Endodermal cell (in vitro differentiated cells): ENCODE measurements at regions not wholly inside any gene's neighbourhood (a gene's known extent, or its start where the extent isn't known, plus 50 kb on each side); places are given as distances from the start of the nearest gene placed in this dataset.
"Not testable (repeated sequence)": the region's sequence is repeated elsewhere in the genome, so short reads cannot be mapped to it uniquely, and the experiment has no call there.

ENCODE experiments used
- DNase-seq: peaks from one replicate; pipeline ENCODE4 v3.0.0-alpha.2; 2017
- H3K27ac ChIP-seq: 2 replicates; pipeline ENCODE4 v1.5.1; 2013; ENCODE audit warnings: mild to moderate bottlenecking, low read depth, low read length, moderate library complexity
- H3K27me3 ChIP-seq: 2 replicates; pipeline ENCODE4 v1.6.1; 2013; ENCODE audit warnings: mild to moderate bottlenecking, low read length, moderate library complexity; ENCODE audit not compliant: insufficient read depth, control insufficient read depth, poor library complexity, severe bottlenecking
- H3K36me3 ChIP-seq: 2 replicates; pipeline ENCODE4 v1.7.0; 2013; ENCODE audit warnings: mild to moderate bottlenecking, low read length, moderate library complexity; ENCODE audit not compliant: control insufficient read depth, insufficient read depth
- H3K4me1 ChIP-seq: one replicate; pipeline ENCODE4 v1.7.0; 2013; ENCODE audit warnings: low read length; ENCODE audit not compliant: control insufficient read depth, insufficient read depth
- H3K4me3 ChIP-seq: 2 replicates; pipeline ENCODE4 v1.5.1; 2013; ENCODE audit warnings: mild to moderate bottlenecking, low read length, moderate library complexity
- H3K9ac ChIP-seq: 2 replicates; pipeline ENCODE4 v1.6.1; 2013; ENCODE audit warnings: mild to moderate bottlenecking, low read length, moderate library complexity; ENCODE audit not compliant: poor library complexity, severe bottlenecking; ENCODE audit errors: extremely low read depth
- H3K9me3 ChIP-seq: 2 replicates; pipeline ENCODE4 v1.6.1; 2013; ENCODE audit warnings: mild to moderate bottlenecking, low read length, moderate library complexity; ENCODE audit not compliant: control insufficient read depth
- H3K27ac Mint-ChIP-seq: 2 replicates; pipeline ENCODE4 v1.8.0; 2020; ENCODE audit warnings: mixed read lengths
- H3K27me3 Mint-ChIP-seq: 2 replicates; pipeline ENCODE4 v1.8.0; 2021; ENCODE audit warnings: mild to moderate bottlenecking, mixed read lengths; ENCODE audit not compliant: insufficient read depth
- H3K36me3 Mint-ChIP-seq: 2 replicates; pipeline ENCODE4 v1.8.0; 2020; ENCODE audit warnings: low read depth, mixed read lengths
- H3K4me1 Mint-ChIP-seq: 2 replicates; pipeline ENCODE4 v1.8.0; 2020; ENCODE audit warnings: mixed read lengths
- H3K4me3 Mint-ChIP-seq: 2 replicates; pipeline ENCODE4 v1.8.0; 2020; ENCODE audit warnings: mild to moderate bottlenecking, moderate library complexity, mixed read lengths
- H3K9me3 Mint-ChIP-seq: 2 replicates; pipeline ENCODE4 v1.8.0; 2020; ENCODE audit warnings: mild to moderate bottlenecking, mixed read lengths
- WGBS, 2 experiments: methylation state at CpG; one replicate each; pipeline versions ENCODE4 v1.1.5 to v1.1.7; 2013; ENCODE audit warnings: missing lambda C conversion rate in 2 of 2, mixed read lengths in 1 of 2; ENCODE audit not compliant: insufficient coverage in 1 of 2, insufficient read length in 1 of 2; 5-methylcytosine and 5-hydroxymethylcytosine counted together
- TF ChIP-seq, protein P1 (sequence below): fragments of 200-600 bp; sonication (generic); conservative IDR thresholded peaks from 2 replicates; pipeline ENCODE4 v1.5.0; 2021; ENCODE audit warnings: antibody characterized with exemption, mild to moderate bottlenecking

DNA sequence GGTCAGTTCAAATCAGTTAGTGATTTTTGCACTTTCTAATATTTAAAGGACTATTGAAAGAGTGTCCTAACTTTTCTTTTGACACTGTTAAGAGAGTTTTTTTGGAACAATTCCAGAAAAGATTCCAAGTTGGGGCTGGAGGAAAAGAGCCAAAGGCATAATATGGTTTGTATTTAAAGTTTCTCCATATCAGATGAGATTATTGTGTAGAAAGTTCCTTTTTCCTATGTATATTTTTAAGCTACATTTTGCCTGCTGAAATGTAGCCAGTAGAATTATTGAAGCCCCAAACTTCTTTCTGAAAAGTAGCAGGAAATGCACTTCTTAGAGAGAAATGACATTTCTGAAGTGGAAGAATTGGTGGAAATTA is 136.5 kb upstream of the TSC22D2 start:
- Histone ChIP-seq H3K27me3 (no peaks in the 10 kb centered on the region), H3K27ac (no peak overlapping the region), H3K36me3 (no peaks in the 10 kb centered on the region), H3K9ac (no peak overlapping the region), H3K9me3 (no peaks in the 10 kb centered on the region), H3K4me1 (no peaks in the 10 kb centered on the region), H3K4me3 (no peak overlapping the region)
- TF ChIP-seq, protein P1, sequence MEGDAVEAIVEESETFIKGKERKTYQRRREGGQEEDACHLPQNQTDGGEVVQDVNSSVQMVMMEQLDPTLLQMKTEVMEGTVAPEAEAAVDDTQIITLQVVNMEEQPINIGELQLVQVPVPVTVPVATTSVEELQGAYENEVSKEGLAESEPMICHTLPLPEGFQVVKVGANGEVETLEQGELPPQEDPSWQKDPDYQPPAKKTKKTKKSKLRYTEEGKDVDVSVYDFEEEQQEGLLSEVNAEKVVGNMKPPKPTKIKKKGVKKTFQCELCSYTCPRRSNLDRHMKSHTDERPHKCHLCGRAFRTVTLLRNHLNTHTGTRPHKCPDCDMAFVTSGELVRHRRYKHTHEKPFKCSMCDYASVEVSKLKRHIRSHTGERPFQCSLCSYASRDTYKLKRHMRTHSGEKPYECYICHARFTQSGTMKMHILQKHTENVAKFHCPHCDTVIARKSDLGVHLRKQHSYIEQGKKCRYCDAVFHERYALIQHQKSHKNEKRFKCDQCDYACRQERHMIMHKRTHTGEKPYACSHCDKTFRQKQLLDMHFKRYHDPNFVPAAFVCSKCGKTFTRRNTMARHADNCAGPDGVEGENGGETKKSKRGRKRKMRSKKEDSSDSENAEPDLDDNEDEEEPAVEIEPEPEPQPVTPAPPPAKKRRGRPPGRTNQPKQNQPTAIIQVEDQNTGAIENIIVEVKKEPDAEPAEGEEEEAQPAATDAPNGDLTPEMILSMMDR, result no peak
- DNase-seq, result no peak
- H3K27ac Mint-ChIP-seq, result no peak overlapping the region
- H3K4me3 Mint-ChIP-seq, result no peak overlapping the region
- no peaks in the 10 kb centered on the region for H3K9me3 Mint-ChIP-seq
- H3K27me3 Mint-ChIP-seq, result no peaks in the 10 kb centered on the region
- no peaks in the 10 kb centered on the region for H3K36me3 Mint-ChIP-seq
- peaks cover 7% of the 10 kb centered on the region for H3K4me1 Mint-ChIP-seq

DNA sequence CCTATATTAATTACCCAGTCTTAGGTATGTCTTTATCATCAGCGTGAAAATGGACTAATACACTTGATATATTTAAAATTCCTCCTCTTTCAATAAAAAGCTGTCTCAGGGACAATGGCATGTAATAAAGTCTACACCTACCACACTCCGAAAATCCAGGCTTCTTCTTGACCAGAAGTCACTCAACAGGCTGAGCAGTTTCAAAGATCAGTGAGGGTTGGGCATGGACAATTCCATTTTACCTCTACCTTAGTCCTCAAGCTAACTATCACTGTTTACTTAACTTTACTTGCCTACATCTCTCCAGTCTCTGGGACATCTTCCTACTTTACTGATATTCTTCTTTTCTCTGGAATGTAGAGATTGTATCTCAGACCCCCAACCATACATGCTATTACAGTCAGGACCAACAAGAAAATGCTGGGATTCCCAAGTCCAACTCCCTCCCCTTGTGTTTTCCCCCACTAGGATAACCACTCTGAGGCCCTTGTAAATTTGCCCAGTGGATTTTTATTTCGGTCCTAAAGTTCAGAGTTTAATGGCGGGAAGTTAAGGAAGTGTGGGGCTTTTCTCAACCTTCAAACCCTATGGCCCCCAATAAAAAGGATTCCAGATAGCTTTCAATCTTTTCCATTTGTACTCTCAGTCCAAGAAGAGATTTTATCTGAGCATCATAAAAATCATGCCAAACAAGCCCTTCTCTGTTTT is 137.1 kb upstream of the TSC22D2 start:
- no peaks in the 10 kb centered on the region for H3K9me3 ChIP-seq
- 95 to 100% methylated on average over 2 to 4 of the region's 4 CpGs for WGBS, 2 experiments
- no peaks in the 10 kb centered on the region for H3K4me1 ChIP-seq
- TF ChIP-seq, protein P1, result no peak
- Mint-ChIP-seq H3K4me3 (no peak overlapping the region), H3K27me3 (no peaks in the 10 kb centered on the region), H3K4me1 (peaks cover 7% of the 10 kb centered on the region), H3K9me3 (no peaks in the 10 kb centered on the region), H3K27ac (no peak overlapping the region), H3K36me3 (no peaks in the 10 kb centered on the region)
- H3K27me3 ChIP-seq, result no peaks in the 10 kb centered on the region
- H3K4me3 ChIP-seq, result no peak overlapping the region
- H3K27ac ChIP-seq, result no peak overlapping the region
- DNase-seq, result no peak
- H3K9ac ChIP-seq, result no peak overlapping the region
- H3K36me3 ChIP-seq, result no peaks in the 10 kb centered on the region

DNA sequence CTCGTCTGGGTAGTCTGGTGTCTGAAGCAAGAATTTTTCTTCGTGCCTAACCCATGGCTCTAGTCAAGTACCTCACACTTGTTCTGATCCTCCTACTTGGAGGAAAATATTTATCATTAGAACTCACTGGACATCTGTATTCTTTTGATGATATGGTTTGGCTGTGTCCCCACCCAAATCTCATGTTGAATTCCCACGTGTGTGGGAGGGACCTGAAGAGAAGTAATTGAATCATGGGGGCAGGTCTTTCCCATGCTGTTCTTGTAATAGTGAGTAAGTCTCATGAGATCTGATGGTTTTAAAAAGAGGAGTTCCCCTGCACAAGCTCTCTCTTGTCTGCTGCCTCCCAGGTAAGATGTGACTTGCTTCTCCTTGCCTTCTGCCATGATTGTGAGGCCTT is 137.7 kb upstream of the TSC22D2 start:
- H3K9me3 ChIP-seq, H3K27ac Mint-ChIP-seq, H3K27ac ChIP-seq, H3K4me3 Mint-ChIP-seq, H3K4me1 ChIP-seq, DNase-seq, H3K27me3 Mint-ChIP-seq, H3K4me1 Mint-ChIP-seq, H3K27me3 ChIP-seq, H3K9ac ChIP-seq, H3K36me3 Mint-ChIP-seq, H3K36me3 ChIP-seq, H3K4me3 ChIP-seq, H3K9me3 Mint-ChIP-seq: not testable (repeated sequence)
- 84% methylated on average over 3 of the region's 3 CpGs; no CpG with 5 or more reads in 1 of the 2 experiments for WGBS, 2 experiments

DNA sequence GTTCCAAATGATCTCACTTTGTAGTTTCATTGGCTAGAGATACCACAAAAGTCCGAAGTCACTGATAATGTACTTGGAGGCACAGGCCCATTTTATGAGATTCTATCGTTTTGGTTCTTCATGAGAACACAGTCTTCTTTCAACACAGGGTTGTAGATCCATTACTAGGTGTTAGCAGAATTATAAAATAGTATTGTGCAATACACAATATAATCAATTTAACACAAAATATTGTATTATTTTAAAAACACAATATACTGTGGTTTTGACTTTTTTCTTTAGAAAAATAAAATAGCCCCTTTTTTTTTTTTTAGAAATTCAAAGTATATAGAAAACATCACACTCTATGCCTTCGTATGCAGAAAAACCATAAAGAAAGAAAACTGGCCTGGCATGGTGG is 138.6 kb upstream of the TSC22D2 start:
- Mint-ChIP-seq H3K4me1 (peaks cover 9% of the 10 kb centered on the region), H3K27me3 (no peaks in the 10 kb centered on the region), H3K36me3 (no peaks in the 10 kb centered on the region), H3K4me3 (no peak overlapping the region), H3K27ac (no peak overlapping the region), H3K9me3 (no peaks in the 10 kb centered on the region)
- WGBS, 2 experiments, result 93 to 100% methylated on average over 2 to 3 of the region's 3 CpGs
- H3K27ac ChIP-seq, result no peak overlapping the region
- TF ChIP-seq, protein P1, result no peak
- no peak overlapping the region for H3K9ac ChIP-seq
- no peaks in the 10 kb centered on the region for H3K9me3 ChIP-seq
- no peak for DNase-seq
- no peaks in the 10 kb centered on the region for H3K4me1 ChIP-seq
- no peaks in the 10 kb centered on the region for H3K36me3 ChIP-seq
- no peak overlapping the region for H3K4me3 ChIP-seq
- H3K27me3 ChIP-seq, result no peaks in the 10 kb centered on the region
